NCI-H1048 (cell line): ENCODE measurements at regions not wholly inside any gene's neighbourhood (a gene's known extent, or its start where the extent isn't known, plus 50 kb on each side); places are given as distances from the start of the nearest gene placed in this dataset.

Experiments
- DNase-seq: peaks from one replicate; lab custom pipeline; 2025; lab: John Stamatoyannopoulos, UW

DNA sequence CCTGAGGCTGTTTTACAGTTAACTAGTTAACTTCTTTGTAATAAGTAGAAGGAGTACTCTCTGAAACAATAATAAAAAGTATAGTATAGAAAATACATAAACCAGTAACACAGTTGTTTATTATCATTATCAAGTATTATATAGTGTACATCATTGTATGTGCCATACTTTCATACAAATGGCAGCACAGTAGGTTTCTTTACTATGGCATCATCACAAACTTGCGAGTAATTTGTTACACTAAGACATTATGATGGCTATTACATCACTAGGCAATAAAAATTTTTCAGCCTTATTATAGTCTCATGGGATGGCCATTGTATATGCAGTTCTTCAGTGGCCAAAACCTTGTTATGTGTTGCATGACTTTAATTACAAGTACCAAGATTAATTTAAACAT, 1376.5 kb upstream of the ADGRL2 start:
- no peak for DNase-seq

DNA sequence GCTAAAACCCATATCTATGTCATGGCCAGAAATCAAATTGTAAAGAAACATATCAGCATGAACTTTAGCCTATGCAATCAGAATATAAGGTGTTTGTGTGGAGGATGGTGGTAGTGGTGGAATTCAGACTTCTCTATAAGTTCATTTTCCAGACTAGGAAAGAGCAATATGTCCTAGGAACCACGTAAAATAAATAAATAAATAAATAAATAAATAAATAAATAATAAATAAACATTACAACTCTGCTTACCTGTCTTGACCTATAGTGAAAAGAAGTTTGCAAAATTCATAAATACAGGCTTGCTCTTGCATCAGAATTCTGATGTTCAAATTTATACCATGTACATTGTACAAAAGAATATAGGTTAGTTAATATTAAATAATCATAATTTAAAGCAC, 1382.6 kb upstream of the ADGRL2 start:
- DNase-seq = no peak

DNA sequence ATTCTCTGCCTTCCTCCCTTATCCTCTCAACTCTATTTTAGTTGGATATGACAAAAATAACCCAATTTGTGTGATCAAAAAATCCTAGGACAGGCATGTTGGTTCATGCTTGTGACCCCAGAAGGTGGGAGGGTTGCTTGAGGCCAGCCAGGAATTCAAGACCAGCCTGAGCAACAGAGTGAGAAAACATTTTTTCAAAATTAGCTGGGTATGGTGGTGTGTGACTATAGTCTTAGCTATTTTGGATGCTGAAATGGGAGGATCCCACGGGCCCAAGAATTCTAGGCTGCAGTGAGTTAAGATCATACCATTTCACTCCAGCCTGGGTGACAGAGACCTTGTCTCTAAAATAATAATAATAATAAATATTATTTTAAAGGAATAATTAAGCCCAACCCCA, 1383.1 kb upstream of the ADGRL2 start:
- no peak for DNase-seq

DNA sequence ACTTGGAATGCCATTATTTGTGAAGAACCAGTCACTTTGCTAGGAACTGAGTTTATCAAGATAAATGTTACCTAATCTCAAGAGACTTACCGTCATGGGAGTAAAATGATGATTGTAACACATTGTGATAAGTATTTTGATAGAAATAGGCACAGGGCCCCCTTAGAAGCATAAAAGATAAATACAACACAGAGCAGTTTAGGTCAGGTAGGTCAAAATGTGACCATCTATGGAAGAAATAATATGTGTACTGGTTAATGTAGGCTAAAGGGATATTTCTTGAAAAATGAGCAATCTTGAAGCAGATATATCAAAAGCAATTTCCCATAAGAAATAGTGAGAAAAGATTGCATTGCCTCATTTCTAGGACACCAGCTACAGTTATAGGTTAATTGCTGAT, 1386.8 kb upstream of the ADGRL2 start:
- DNase-seq = no peak

DNA sequence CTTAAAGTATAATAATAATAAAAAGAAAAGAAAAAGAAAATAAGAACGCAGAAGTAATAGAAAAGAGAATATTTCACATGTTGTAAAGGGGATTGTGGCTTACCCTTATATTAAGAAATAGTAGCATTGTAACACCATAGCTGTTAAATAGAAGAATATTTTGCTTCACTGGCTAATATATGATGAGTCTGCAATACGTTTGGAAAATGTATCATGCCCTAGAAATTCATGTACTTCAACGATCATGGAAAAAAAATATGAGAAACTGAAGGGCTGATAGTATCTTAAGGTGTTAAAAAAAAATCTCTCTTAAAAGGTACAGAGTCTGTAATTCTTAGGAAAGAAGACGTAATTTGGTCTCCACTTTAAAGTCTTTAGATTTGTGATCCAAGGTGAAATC, 1390.5 kb upstream of the ADGRL2 start:
- DNase-seq = no peak

DNA sequence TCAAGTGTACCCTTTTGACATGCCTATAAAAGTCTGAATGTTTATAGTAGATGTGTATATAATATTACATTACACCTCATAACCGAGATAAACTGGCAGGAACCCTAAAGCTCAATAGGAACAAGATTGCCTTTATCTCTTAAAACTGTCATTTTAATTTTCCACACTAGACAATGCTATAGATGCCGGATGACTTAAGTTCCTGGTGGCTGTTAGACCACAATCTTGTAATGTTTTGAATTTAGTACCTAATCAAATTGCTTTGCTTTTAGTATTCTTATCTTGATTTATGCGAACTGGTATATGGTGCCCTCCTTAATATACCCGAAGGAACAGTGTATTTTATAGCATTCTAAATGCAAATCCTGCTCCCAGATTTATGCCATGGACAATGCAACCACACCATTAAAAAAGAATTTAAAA, 1397.0 kb upstream of the ADGRL4 start:
- no peak for DNase-seq

DNA sequence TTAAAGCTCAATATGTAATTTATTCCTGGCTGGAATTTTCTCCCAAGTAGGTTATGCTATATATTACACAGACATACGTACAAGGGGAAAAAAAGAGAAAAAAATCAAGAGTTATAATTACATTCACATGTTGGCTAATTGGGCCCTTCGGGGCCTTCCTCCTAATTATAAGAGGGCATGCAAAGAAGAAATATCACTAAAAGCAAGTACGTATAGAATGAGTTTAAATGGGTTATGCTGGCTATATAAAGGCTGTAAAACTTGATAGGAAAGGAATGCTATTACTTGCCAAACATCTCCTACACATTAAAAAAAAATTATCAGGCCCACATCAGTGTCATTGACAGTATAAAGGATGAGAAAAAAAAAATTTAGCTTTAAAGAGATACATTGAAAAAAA, 1396.1 kb upstream of the ADGRL4 start:
- DNase-seq = no peak

DNA sequence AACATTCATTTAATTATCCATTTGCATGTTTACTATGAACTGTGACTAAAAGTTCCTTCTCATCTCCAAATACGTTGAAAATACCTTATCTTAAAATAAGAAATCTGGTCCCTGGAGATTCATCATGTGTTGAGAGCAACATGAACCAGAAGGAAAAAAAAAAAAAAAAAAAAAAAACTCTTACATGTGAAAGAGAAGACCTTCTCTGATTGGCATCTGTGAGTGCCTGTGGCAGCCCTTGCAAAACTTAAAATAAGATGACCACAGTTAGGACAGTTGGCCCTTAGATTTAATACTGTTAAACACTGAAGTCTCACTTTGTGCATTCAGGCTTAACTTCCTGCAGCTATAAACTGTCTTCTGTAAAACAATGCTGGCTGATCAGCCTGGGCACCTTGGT, 1395.2 kb upstream of the ADGRL4 start:
- no peak for DNase-seq

DNA sequence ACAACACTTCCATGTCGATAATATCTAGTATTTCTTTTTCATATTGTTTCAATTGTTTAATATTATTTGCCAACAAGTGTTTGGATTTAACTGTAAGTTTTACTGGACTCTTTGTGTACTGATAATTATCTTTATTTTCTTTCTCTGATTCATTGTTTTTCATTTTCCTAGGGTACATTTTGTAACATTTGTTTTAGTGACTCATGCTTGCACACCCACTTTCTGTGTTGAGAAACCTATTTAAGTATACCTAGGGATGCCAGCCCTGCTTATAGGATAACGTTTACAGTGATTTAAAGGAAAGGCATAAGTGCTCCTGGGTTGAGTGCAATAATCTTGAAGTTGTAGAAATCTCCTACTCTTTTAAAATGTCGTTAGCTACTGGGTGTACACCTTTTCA, 1386.0 kb upstream of the ADGRL4 start:
- DNase-seq = no peak

DNA sequence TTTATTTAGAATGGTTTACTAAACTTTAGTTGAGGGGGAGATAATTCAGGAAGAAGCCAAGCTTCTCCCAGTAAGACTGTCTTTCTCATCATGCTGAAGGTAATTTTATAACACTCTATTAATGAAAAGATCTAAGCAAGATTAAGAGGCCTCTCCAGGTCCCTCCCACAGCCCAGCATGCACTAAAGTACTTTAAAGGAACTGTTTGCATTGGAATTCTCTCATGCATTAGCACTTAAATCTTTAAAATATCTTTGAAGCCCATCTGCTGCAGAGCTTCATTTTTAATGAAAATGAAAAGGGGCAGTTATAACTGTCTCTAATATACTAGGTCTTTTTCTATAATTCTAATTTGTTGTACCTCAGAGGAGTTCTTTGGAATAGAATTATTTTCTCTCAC, 1379.1 kb upstream of the ADGRL4 start:
- DNase-seq = no peak

DNA sequence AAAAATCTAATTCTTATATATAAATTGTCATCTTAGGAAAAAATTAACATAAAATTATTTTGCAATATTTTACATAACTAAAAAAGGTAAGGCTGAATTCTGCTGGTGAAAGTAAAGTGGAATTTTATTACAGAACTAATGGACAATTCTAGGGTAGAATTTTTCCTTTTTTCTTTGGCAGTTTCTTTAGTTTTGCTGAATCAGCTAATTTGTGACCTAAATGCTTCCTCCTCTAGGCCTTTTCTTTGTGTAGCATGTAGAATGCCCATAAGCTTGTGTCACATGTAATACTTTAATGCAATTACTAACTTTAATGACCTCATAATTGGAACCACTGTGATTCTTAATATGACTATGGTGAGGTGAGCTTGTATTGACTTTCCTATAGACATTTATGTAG, 1378.4 kb upstream of the ADGRL4 start:
- no peak for DNase-seq

DNA sequence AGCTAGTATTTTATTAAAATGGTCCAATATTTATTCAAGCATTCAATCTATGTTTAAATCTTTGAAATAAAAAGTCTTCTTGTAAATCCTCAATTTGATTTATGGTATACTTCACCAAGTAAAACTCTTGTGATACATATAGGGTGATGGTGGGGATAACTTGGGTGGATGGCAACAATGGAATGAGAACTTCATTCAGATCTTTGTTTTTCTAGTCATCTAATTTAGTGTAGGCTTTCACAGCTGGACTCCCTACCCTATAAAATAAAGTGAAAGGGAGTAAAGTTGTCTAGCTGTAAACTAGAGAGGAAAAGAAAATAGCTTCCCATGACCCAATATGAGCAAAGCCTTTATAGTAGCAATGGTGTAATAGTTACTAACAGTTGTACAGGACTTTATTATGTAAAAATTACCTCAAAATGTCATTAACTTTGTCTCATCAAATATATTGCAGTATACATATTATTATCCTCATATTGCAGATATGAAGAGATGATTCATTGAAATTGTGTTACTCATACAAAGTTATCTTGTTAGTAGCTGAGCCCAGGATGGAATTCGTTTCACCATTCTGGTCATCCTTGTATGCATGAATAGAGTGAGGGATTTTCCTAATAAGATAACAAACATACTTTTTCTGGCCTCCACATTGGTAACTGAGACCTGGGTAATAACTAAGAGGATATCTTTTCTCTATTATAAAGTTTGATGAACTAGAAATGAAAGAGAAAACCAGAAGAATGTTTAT, 1377.7 kb upstream of the ADGRL4 start:
- no peak for DNase-seq

DNA sequence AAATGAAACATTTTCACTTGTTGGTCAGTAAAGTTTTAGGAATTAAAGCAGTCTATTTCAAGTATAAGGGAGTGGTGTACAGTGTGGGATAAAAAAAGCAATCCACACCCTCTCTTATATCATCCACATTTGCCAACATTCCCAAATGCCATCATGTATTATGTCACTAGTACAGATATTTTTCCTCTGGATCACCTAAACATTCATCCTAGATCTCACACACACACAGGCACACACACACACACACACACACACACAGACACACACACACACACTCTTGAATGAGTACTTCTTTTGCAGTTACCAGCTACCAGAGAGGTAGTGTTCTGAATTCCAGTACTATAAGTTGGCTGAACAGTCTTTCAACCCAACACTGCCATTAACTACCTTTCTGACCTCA, 1369.1 kb upstream of the ADGRL4 start:
- DNase-seq = no peak

DNA sequence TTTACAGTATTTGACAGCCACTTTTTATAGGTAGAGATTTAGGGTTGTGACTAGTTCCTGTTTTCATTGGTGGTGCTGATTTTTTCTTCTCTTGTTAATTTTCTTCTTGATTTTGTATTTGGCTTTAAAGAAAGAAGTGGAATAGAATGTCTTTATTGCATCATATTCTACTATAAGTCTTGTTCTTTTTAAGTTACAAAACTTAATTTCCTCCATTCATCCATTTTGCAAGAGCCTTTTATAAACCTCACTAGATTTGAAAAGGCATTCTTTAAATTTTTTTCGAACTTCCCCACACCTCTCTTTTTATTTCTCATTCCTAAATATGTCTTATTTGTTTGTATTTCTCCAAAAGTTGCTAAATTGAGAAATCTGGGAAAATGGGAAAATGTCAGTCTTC, 1368.6 kb upstream of the ADGRL4 start:
- no peak for DNase-seq

DNA sequence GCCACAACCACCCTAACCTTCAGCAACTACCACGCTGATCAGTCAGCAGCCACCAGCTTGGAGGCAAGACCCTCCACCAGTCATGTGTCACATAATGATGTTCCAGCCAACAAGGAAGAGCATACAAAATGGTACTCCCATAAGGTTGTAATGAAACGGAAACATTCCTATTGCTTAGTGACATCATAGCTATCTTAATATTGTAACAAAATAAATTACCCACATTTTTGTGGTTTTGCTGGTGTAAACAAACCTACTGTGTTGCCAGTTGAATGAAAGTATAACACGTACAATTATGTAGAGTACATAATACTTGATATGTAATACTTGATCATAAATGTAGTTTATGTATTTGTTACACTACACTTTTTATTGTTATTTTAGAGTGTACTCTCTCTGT, 1363.2 kb upstream of the ADGRL4 start:
- DNase-seq = no peak

DNA sequence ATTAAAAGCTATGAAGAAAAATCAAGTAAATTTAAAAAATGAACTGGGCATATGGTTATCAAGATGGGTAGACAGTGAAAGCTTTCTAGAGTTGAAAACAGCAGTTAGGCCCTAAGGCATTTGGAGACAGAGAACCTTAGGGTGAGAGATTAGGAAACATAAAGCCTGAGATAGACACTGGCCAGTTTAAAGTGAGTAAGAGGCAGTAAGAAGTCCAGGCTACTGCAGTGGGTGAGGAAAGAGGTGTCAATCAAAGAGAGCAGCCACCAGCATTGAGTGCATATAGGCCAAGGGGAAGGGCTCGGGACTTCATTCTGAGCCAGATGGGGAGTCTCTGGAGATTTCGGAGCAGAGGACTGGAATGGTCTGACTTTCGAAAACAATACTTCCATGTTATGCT, 1360.5 kb upstream of the ADGRL4 start:
- no peak for DNase-seq

DNA sequence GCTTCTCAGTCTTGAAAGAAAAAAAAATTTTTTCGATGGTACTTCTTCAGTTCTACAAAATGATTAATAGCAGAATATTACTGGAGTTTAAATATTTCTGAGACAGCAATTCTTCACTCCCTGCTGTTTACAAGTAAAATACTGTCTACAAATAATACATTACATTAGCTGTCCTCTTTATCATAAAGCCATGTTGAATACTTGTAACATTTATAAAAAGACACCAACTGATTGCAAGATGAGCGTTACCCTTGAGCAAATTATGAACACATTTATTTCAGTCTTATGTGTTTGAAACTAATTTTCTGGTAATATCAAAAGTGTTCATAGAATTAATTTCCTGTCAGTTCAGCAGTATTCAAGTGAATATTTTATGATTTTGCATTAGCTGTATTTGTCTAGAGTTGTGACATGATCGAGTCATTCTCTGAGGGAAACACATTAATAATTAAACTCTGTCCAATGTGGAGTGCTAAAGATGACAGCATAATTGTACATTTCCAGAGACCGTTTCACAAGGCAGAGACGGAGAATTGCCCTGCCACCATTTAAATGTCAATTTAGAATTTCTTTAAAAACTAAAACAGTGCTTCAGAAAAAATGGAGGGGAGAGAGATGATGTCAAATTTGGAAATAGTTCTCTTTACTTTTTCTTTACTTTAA, 1359.0 kb upstream of the ADGRL4 start:
- DNase-seq = no peak

DNA sequence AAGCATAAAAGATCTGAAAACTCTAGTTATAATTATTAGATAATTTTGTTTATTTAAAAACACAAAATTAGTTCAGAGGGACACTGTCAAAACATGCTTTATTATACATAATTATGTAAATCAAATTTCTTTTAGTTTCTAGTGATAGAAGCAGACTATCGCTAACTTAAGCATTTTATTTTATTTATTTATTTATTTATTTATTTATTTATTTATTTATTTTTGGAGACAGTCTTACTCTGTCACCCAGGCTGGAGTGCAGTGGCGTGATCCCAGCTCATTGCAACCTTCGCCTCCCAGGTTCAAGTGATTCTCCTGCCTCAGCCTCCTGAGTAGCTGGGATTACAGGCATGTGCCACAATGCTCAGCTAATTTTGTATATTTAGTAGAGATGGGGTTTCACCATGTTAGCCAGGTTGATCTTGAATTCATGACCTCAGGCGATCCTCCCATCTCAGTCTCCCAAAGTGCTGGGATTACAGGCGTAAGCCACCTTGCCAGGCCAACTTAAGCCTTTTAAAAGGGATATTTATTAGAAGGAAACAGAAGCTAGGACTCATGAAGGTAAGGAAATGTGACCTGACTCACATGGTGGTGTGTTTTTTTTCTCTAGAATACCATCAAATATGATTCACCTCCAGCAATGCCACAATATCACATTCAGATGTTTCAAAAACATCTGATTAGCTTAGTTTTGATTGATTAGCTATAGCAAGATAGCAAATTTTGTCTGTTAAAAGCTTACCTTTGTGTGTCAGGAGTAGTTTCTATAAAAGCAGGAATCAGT, 1357.4 kb upstream of the ADGRL4 start:
- DNase-seq = no peak

DNA sequence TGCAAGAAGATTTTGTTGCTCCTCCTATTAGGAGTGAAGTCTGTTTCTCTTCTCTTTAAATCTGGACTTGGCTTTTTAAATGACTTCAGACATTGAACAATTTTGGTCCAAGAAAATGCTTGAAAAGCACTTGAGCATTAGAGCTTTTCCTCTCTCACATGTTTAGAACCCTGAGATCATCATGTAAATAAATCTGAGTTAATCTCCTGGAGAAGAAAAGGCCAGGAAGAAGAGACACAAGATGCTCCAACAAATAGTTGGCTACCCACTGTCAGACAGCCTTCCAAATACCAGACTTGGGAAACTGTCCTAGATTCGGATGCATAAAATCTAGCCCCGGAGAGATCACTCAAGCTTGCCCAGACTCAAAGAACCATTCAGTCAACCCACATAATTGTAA, 1353.1 kb upstream of the ADGRL4 start:
- no peak for DNase-seq

DNA sequence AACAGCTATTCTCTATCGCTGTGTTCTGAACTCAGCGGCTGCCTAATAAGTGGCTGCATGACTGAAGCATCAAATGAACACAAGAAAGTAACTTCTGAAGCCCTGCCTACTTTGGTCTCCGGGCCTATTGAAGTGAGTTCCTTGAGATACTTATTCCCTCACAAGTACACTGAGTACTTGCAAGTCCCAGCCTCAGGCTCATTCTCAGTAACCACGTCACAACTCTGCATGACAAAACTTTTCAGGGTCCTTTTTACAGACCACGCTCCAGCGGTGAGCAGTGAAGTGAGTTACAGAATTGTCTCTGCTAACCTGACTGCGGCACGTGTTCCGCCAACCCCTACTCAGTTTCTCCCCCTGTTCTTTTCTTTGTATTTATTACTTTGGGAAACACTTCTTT, 1342.7 kb upstream of the ADGRL4 start:
- DNase-seq = no peak

DNA sequence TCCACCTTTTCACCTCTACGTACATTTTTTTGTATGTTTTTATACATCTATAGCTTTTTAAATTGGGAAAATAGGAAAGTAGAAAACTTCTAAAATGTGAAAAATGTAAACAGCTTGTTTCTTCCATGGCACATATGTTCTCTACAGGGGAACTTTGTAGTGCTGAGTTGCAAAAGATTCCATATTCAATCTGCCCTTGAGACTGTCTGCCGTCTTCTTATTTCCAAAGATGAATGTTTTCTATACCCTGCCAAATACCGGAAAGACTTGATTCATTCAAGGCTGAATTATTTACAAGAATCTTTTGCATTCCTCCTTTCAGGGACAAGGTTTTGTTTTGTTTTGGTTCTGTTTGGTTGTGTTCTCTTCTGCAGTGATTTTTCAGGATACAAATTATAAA, 1334.5 kb upstream of the ADGRL4 start:
- no peak for DNase-seq

DNA sequence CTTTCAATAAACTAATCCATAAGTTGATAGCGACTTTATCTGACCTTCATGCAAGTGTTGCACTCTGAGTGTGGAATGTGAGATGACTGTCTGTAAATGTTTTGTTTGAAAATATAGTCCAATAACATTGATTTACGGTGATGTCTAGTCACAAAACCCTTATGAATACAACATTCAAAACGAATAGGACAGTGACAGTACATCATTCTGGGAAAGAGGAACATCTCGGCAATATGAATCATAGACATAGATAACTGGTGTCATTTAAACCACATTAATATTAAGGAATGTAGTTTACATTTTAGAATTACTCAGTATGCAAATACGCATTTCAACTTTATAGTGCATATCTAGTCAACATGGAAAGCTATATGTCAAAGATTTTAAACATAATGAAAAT, 1311.6 kb upstream of the ADGRL4 start:
- DNase-seq = no peak

DNA sequence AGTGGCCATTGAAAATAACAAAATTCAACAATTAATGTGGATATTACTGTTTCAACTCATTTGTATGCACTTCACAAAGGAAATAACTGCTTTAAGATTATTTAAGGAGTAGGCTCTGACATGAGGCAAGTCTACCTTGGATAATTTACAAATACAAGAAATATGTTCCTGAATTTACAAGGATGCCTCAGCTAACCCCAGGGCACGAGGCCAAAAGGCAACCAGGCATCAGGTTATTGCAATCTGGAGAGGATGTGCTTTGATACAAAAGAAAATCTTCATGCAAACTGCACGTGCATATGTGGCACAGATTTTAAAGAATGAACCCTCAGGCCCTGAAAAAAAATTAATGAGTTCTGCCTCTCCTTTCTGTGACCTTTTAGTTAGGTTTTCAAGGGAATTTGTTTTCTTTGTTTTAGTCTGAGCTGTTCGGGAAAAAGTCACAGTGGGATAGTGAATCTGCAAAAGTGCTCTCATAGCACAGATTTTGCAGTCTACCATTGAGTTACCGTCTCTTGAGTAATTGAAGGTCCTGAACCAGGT, 1304.2 kb upstream of the ADGRL4 start:
- no peak for DNase-seq
